Spleen (tissue), 7 donors: ENCODE measurements at regions not wholly inside any gene's neighbourhood (a gene's known extent, or its start where the extent isn't known, plus 50 kb on each side); places are given as distances from the start of the nearest gene placed in this dataset.

Experiments used
- CTCF ChIP-seq, 11 experiments: fragments of 200-600 bp in 7 of 11; fragments of 450-650 bp in 4 of 11; sonication (generic) in 4 of 11; IDR thresholded peaks in 8 of 11; conservative IDR thresholded peaks in 3 of 11; 1 replicate in 7 of 11; 2 replicates in 4 of 11; pipeline versions ENCODE4 v1.4.0 to v1.8.0; 2016 to 2021; ENCODE audit warnings: antibody characterized with exemption in 11 of 11, inconsistent platforms in 4 of 11, mild to moderate bottlenecking in 1 of 11
- POLR2AphosphoS5 ChIP-seq, 3 donors: sonication (generic); formaldehyde crosslinking; IDR thresholded peaks; one replicate each; pipeline ENCODE4 v1.5.1; 2017; ENCODE audit warnings: antibody characterized with exemption in 3 of 3
- donor health status: DM: no; HTN: no; CAD: no; lungs with moderate emphysema.
- donor health status: DM: no; HTN: no; CAD: no.
- donor health status: DM: no; HTN: no; CAD: no.

- TF ChIP-seq POLR2AphosphoS5 (IDR thresholded peaks at IDR 0.05) (no peak), CTCF (IDR thresholded peaks at IDR 0.05 in 8 of 11, conservative IDR thresholded peaks at IDR 0.05 in 3 of 11) (no peak)
Measured at GRCh38 chr6:102631921-102632320, 1238.4 kb downstream of the GRIK2 start.
